Parathyroid adenoma (tissue), 2 donors: ENCODE measurements at regions not wholly inside any gene's neighbourhood (a gene's known extent, or its start where the extent isn't known, plus 50 kb on each side); places are given as distances from the start of the nearest gene placed in this dataset.

Experiments used
- H2AFZ ChIP-seq: fragments of 300-600 bp; sonication (generic); one replicate; pipeline ENCODE4 v1.7.0; 2017; ENCODE audit warnings: antibody characterized with exemption, mild to moderate bottlenecking
- H3K27ac ChIP-seq: fragments of 300-600 bp; sonication (generic); one replicate; pipeline ENCODE4 v1.7.0; 2017
- H3K27me3 ChIP-seq: fragments of 300-600 bp; sonication (generic); one replicate; pipeline ENCODE4 v1.7.0; 2017; ENCODE audit warnings: low read length; ENCODE audit not compliant: control insufficient read depth, insufficient read depth
- H3K36me3 ChIP-seq: fragments of 300-600 bp; sonication (generic); one replicate; pipeline ENCODE4 v1.7.0; 2017; ENCODE audit warnings: low read length; ENCODE audit not compliant: control insufficient read depth, insufficient read depth
- H3K4me1 ChIP-seq: fragments of 300-600 bp; sonication (generic); one replicate; pipeline ENCODE4 v1.7.0; 2017; ENCODE audit warnings: control low read depth
- H3K4me2 ChIP-seq: fragments of 300-600 bp; sonication (generic); one replicate; pipeline ENCODE4 v1.7.0; 2017; ENCODE audit warnings: low read length
- H3K4me3 ChIP-seq: fragments of 300-600 bp; sonication (generic); one replicate; pipeline ENCODE4 v1.7.0; 2017; ENCODE audit warnings: low read depth, low read length
- H3K79me2 ChIP-seq: fragments of 300-600 bp; sonication (generic); one replicate; pipeline ENCODE4 v1.7.0; 2017; ENCODE audit warnings: control low read depth
- H3K9ac ChIP-seq: fragments of 300-600 bp; sonication (generic); one replicate; pipeline ENCODE4 v1.7.0; 2017; ENCODE audit warnings: mild to moderate bottlenecking
- H3K9me3 ChIP-seq: fragments of 300-600 bp; sonication (generic); one replicate; pipeline ENCODE4 v1.7.0; 2017; ENCODE audit warnings: low read length; ENCODE audit not compliant: control insufficient read depth
- TF ChIP-seq, protein P1 (sequence below): fragments of 300-600 bp; sonication (generic); IDR thresholded peaks from one replicate; pipeline ENCODE4 v1.7.0; 2017; ENCODE audit warnings: antibody characterized with exemption, mild to moderate bottlenecking
- donor health status: primary hyperparathyroidism.

DNA sequence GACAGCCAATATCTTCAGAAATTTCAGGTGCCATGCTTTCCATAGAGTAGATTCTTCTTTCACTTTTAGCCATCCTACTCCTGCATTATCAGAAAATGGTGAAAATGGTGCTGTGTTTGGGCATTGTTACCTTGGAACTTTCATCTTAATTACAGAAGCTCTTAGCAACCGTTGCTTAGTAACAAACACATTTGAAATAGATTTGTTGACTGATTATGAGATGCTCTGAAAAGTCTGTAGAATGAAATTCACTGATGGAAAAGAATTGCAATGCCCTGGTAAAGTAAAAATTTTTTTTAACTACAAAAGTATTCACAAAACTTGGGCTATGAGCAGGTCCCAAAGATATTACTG, 249.3 kb upstream of the NEBL start:
- no peaks in the 10 kb centered on the region for H3K27me3 ChIP-seq
- no peak overlapping the region for H3K4me3 ChIP-seq
- H3K4me1 ChIP-seq, result peaks cover 2% of the 10 kb centered on the region
- no peaks in the 10 kb centered on the region for H3K9me3 ChIP-seq
- H3K79me2 ChIP-seq, result peaks cover 29% of the 10 kb centered on the region
- no peak overlapping the region for H3K27ac ChIP-seq
- no peaks in the 10 kb centered on the region for H3K36me3 ChIP-seq
- H2AFZ ChIP-seq, result no peak overlapping the region
- H3K4me2 ChIP-seq, result no peak overlapping the region
- no peak overlapping the region for H3K9ac ChIP-seq
- TF ChIP-seq, protein P1, sequence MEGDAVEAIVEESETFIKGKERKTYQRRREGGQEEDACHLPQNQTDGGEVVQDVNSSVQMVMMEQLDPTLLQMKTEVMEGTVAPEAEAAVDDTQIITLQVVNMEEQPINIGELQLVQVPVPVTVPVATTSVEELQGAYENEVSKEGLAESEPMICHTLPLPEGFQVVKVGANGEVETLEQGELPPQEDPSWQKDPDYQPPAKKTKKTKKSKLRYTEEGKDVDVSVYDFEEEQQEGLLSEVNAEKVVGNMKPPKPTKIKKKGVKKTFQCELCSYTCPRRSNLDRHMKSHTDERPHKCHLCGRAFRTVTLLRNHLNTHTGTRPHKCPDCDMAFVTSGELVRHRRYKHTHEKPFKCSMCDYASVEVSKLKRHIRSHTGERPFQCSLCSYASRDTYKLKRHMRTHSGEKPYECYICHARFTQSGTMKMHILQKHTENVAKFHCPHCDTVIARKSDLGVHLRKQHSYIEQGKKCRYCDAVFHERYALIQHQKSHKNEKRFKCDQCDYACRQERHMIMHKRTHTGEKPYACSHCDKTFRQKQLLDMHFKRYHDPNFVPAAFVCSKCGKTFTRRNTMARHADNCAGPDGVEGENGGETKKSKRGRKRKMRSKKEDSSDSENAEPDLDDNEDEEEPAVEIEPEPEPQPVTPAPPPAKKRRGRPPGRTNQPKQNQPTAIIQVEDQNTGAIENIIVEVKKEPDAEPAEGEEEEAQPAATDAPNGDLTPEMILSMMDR, result no peak

DNA sequence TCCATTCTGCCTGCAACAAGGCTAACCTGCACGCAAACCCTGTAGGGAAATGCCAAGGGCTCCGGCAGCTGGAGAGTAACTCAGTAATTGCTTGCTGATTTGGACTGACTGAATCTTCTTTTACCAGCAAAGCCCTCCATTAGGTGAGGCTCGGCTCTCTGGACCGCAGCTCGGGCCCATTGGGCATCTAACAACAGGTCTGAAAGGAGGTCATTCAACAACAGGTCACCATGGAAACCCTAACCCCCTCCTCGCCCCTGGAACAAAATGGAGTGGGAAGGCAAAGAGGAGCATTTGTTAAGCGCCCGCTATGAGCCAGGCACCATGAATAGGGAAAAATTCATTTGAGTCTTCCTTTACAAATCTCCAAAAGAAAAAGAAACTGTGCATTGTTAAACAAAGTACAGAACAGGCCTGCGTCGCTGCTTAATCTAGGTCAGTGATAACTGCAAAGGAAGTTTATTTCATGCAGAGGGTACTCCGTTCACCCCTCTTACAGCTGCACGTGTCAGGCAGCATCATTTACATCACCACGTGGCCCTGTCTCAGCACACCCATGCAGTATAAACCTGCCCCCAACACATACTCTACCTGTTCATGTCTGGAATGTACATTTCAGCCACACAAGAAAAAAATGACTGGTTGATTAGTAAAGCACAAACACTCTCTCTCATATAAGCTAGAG, 248.8 kb upstream of the NEBL start:
- peaks cover 29% of the 10 kb centered on the region for H3K79me2 ChIP-seq
- no peaks in the 10 kb centered on the region for H3K36me3 ChIP-seq
- H3K27me3 ChIP-seq, result no peaks in the 10 kb centered on the region
- peaks cover 2% of the 10 kb centered on the region for H3K4me1 ChIP-seq
- no peak overlapping the region for H2AFZ ChIP-seq
- TF ChIP-seq, protein P1, result no peak
- H3K9ac ChIP-seq, result no peak overlapping the region
- H3K4me3 ChIP-seq, result no peak overlapping the region
- H3K9me3 ChIP-seq, result no peaks in the 10 kb centered on the region
- H3K27ac ChIP-seq, result no peak overlapping the region
- H3K4me2 ChIP-seq, result no peak overlapping the region

DNA sequence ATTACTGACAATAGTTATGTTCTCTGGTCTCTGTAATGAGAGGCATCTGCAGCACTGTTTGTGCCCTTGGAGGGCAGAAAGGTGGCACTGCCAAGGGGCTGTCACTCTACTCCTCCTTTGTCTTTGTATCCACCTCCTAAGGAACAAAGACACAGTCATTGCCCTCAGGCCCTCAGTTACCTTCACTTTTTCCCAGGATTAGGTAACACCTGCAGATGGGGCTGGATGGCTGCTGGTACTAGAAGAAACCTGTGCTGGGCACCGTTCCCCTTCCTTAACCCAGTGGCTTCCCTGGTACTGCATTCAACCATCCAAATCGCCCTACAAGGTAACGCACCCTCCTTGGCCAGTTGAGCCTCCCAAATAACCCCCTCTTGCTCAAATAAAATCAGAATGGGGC, 246.9 kb upstream of the NEBL start:
- no peak overlapping the region for H3K4me2 ChIP-seq
- H3K9me3 ChIP-seq, result no peaks in the 10 kb centered on the region
- H3K4me1 ChIP-seq, result peaks cover 2% of the 10 kb centered on the region
- no peaks in the 10 kb centered on the region for H3K27me3 ChIP-seq
- H3K27ac ChIP-seq, result no peak overlapping the region
- H3K4me3 ChIP-seq, result no peak overlapping the region
- no peaks in the 10 kb centered on the region for H3K36me3 ChIP-seq
- no peak overlapping the region for H2AFZ ChIP-seq
- H3K9ac ChIP-seq, result no peak overlapping the region
- peaks cover 25% of the 10 kb centered on the region for H3K79me2 ChIP-seq
- TF ChIP-seq, protein P1, result no peak

DNA sequence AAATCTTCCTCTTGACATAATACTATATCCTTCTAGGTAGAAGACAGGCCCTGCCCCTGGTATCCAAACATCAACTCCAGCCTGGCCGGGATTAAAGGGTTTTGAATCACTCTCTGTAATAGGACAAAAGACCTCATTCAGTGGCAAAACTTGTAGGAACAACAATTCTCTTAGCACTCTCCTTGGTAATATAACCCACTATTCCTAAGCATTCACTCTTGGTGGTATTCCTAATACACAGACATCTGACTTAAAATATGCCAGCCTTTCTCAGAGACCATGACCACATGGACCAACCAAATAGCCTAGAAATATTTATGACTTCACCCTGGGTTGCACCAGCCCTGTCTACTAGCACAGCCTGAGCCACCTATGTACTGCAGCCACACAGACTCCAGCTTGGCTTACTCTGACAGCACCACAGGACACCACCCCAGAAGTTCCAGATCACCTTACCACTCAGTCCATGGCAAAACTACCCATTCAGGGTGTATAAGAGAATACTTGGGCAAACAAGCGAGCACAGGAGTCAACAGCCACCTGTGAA, 244.9 kb upstream of the NEBL start:
- no peak overlapping the region for H3K4me2 ChIP-seq
- H3K79me2 ChIP-seq, result peaks cover 26% of the 10 kb centered on the region
- no peaks in the 10 kb centered on the region for H3K27me3 ChIP-seq
- no peak overlapping the region for H3K4me3 ChIP-seq
- peaks cover 2% of the 10 kb centered on the region for H3K4me1 ChIP-seq
- H3K9ac ChIP-seq, result no peak overlapping the region
- no peaks in the 10 kb centered on the region for H3K9me3 ChIP-seq
- no peak overlapping the region for H2AFZ ChIP-seq
- no peaks in the 10 kb centered on the region for H3K36me3 ChIP-seq
- no peak overlapping the region for H3K27ac ChIP-seq
- TF ChIP-seq, protein P1, result no peak
